ENCODE measurements at regions not wholly inside any gene's neighbourhood (a gene's known extent, or its start where the extent isn't known, plus 50 kb on each side); places are given as distances from the start of the nearest gene placed in this dataset.

DNA sequence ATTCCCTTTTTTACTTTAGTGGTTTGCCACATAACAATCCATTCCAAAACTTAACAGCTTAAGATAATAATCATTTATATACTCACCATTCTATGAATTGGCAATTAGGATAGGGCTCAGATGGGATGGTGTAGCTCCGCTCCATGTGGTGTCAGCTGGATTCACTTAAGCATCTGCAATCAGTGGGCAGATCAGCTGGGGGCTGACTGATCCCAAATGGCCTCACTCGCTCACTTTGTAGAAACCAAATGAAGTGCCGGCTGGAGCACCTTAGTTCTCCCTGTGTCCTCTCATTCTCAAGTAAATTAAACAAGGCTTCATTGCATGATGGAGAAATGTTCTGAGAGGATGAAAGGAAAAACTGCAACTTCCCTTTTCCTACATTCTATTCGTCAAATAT is 161.4 kb downstream of the WT1 start:
- intact Hi-C loops (cut with DNase I; ENCODE audit: low total_unique reads): no loop called here
- no peaks in the 10 kb centered on the region for H3K4me1 ChIP-seq
- no peaks in the 10 kb centered on the region for H3K36me3 ChIP-seq
- H3K4me3 ChIP-seq: no peak overlapping the region
- DNase-seq: no peak
- H3K27me3 ChIP-seq: no peaks in the 10 kb centered on the region
- H3K9me3 ChIP-seq: no peaks in the 10 kb centered on the region
- TF ChIP-seq, protein P1, sequence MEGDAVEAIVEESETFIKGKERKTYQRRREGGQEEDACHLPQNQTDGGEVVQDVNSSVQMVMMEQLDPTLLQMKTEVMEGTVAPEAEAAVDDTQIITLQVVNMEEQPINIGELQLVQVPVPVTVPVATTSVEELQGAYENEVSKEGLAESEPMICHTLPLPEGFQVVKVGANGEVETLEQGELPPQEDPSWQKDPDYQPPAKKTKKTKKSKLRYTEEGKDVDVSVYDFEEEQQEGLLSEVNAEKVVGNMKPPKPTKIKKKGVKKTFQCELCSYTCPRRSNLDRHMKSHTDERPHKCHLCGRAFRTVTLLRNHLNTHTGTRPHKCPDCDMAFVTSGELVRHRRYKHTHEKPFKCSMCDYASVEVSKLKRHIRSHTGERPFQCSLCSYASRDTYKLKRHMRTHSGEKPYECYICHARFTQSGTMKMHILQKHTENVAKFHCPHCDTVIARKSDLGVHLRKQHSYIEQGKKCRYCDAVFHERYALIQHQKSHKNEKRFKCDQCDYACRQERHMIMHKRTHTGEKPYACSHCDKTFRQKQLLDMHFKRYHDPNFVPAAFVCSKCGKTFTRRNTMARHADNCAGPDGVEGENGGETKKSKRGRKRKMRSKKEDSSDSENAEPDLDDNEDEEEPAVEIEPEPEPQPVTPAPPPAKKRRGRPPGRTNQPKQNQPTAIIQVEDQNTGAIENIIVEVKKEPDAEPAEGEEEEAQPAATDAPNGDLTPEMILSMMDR (IDR thresholded peaks at IDR 0.05): no peak
- TF ChIP-seq POLR2A (IDR thresholded peaks at IDR 0.05): no peak
- H3K27ac ChIP-seq: no peak overlapping the region

DNA sequence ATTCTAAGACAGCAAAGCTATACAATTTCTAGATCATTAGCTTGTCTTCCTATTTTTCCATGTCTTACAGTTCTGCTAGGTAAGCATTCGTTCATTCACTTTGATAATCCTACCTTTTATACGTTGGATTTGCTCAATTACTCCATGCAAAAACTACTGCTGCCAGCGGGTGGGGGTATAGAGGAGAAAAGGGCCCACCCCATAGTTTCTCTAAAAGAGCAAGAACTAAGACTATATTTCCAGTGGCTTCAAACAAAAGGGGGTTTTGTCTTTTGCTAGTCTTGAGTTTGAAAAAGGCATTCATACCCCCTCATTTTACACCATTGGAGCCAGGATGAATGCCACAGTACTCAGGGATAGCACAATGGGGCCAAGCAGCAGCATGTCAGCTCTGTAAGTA is 155.7 kb downstream of the WT1 start:
- no peak for DNase-seq
- TF ChIP-seq, protein P1 (IDR thresholded peaks at IDR 0.05): no peak
- TF ChIP-seq POLR2A (IDR thresholded peaks at IDR 0.05): no peak
- intact Hi-C loops (cut with DNase I; ENCODE audit: low total_unique reads): no loop called here
- H3K4me1 ChIP-seq: no peaks in the 10 kb centered on the region
- H3K27me3 ChIP-seq: no peaks in the 10 kb centered on the region
- no peaks in the 10 kb centered on the region for H3K36me3 ChIP-seq
- H3K27ac ChIP-seq: no peak overlapping the region
- H3K4me3 ChIP-seq: no peak overlapping the region
- peaks cover 0 to 2% of the 10 kb centered on the region in 2 donors for H3K9me3 ChIP-seq

DNA sequence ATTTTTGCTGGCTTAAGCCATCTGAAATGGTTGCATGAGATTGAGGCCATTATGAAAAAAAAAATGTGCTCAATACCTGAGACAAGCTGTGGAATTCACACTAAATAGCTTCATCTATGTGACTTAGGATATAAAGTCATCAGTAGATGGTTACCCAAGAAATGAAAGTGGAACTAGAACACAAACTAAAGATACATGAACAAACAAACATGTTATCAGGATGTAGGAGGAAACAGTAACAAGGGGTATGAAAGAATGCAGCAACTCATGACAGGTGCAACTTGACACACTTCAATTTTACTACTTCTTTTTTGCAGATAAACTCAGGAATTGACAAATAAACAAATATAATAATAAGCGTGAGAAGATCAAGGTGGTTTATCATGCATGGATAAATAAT is 155.0 kb downstream of the WT1 start:
- intact Hi-C loops (cut with DNase I; ENCODE audit: low total_unique reads): no loop called here
- TF ChIP-seq POLR2A (IDR thresholded peaks at IDR 0.05): no peak
- TF ChIP-seq, protein P1 (IDR thresholded peaks at IDR 0.05): no peak
- H3K4me1 ChIP-seq: no peaks in the 10 kb centered on the region
- H3K9me3 ChIP-seq: peaks cover 0 to 2% of the 10 kb centered on the region in 2 donors
- H3K27me3 ChIP-seq: no peaks in the 10 kb centered on the region
- H3K36me3 ChIP-seq: no peaks in the 10 kb centered on the region
- no peak for DNase-seq
- no peak overlapping the region for H3K4me3 ChIP-seq
- H3K27ac ChIP-seq: no peak overlapping the region

DNA sequence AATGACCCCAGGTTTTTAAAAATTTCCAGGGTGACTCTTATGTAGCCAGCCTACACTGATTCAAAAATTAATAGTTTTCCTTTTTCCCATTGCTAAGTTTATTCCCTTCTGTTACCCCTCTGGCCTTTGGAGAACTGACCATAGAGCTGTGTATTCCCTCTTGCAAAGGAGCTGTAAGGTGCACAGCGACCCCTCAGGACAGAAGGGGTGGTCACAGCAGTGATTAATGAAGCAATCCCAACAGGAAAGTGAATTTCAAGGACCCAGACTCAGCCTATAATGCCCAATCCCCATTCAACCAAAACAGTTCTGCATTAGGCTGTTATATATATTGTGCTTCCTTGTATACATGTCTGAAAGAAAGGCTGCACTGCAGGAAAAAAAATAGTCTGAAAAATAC is 147.1 kb downstream of the WT1 start:
- DNase-seq: no peak
- no peak overlapping the region for H3K27ac ChIP-seq
- no peaks in the 10 kb centered on the region for H3K36me3 ChIP-seq
- intact Hi-C loops (cut with DNase I; ENCODE audit: low total_unique reads): no loop called here
- peaks cover 0 to 2% of the 10 kb centered on the region in 2 donors for H3K9me3 ChIP-seq
- H3K27me3 ChIP-seq: no peaks in the 10 kb centered on the region
- no peak overlapping the region for H3K4me3 ChIP-seq
- H3K4me1 ChIP-seq: no peaks in the 10 kb centered on the region
- TF ChIP-seq, protein P1 (IDR thresholded peaks at IDR 0.05): no peak
- TF ChIP-seq POLR2A (IDR thresholded peaks at IDR 0.05): no peak

DNA sequence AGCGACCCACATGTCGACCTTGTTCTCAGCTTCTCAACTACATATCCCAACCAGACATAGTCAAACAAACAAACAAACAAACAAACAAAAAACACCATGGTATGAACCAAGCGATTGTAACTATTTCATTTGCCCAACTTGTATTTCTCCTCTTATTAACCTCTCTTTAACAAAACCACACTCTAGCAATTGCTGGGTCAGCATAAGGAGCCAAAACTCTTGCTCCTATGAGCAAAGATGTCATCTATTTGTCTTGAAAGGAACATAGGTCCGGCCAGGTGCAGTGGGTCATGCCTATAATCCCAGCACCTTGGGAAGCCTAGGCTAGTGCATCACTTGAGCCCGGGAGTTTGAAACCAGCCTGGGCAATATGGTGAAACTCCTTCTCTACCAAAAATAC is 145.6 kb downstream of the WT1 start:
- Histone ChIP-seq H3K4me1 (no peaks in the 10 kb centered on the region), H3K4me3 (no peak overlapping the region), H3K27me3 (no peaks in the 10 kb centered on the region), H3K36me3 (no peaks in the 10 kb centered on the region), H3K27ac (no peak overlapping the region), H3K9me3 (no peaks in the 10 kb centered on the region)
- intact Hi-C loops (cut with DNase I; ENCODE audit: low total_unique reads): no loop called here
- no peak for DNase-seq
- no peak for TF ChIP-seq POLR2A (IDR thresholded peaks at IDR 0.05)
- TF ChIP-seq, protein P1 (IDR thresholded peaks at IDR 0.05): no peak
